GM18511 (cell line): ENCODE measurements at regions not wholly inside any gene's neighbourhood (a gene's known extent, or its start where the extent isn't known, plus 50 kb on each side); places are given as distances from the start of the nearest gene placed in this dataset.

Experiments used
- ATAC-seq: cut with Tn5 transposase; IDR thresholded peaks from one replicate; pipeline ENCODE4 v1.9.1; 2021; ENCODE audit warnings: mild to moderate bottlenecking, moderate library complexity; ENCODE audit not compliant: unreplicated experiment

GRCh38 chr2:15776992-15777702 lies 163.2 kb upstream of the MYCN start:
- no peak for ATAC-seq

GRCh38 chr2:15777795-15778371 lies 162.5 kb upstream of the MYCN start:
- ATAC-seq = no peak

GRCh38 chr2:15778529-15779219 lies 161.7 kb upstream of the MYCN start:
- no peak for ATAC-seq

- no peak for ATAC-seq
These were observed 160.8 kb upstream of the MYCN start for GRCh38 chr2:15779381-15780041.

- no peak for ATAC-seq
These were observed 160.1 kb upstream of the MYCN start for GRCh38 chr2:15780234-15780633.

GRCh38 chr2:15780912-15781574 lies 159.3 kb upstream of the MYCN start:
- no peak for ATAC-seq

GRCh38 chr2:15782009-15782751 lies 158.2 kb upstream of the MYCN start:
- ATAC-seq = no peak

- ATAC-seq = no peak
These were observed 157.5 kb upstream of the MYCN start for GRCh38 chr2:15782769-15783294.

- ATAC-seq = no peak
These were observed 156.9 kb upstream of the MYCN start for GRCh38 chr2:15783489-15783888.

GRCh38 chr2:15784106-15784885 lies 156.1 kb upstream of the MYCN start:
- no peak for ATAC-seq

- no peak for ATAC-seq
These were observed 155.2 kb upstream of the MYCN start for GRCh38 chr2:15784886-15785801.

GRCh38 chr2:15786003-15786654 lies 154.2 kb upstream of the MYCN start:
- ATAC-seq = no peak

- no peak for ATAC-seq
These were observed 153.4 kb upstream of the MYCN start for GRCh38 chr2:15786901-15787300.

GRCh38 chr2:15787535-15788454 lies 152.6 kb upstream of the MYCN start:
- ATAC-seq = no peak

GRCh38 chr2:15788455-15788829 lies 151.9 kb upstream of the MYCN start:
- no peak for ATAC-seq

- ATAC-seq = no peak
These were observed 151.5 kb upstream of the MYCN start for GRCh38 chr2:15788830-15789229.
